GM23338 (cell line): ENCODE measurements at regions not wholly inside any gene's neighbourhood (a gene's known extent, or its start where the extent isn't known, plus 50 kb on each side); places are given as distances from the start of the nearest gene placed in this dataset.
A peak's percentile ranks its signal among the peaks of the same experiment; 100 is the strongest.

Source experiments
- ATAC-seq: fragments of 200-7000 bp; cut with Tn5 transposase; 3 replicates; pipeline ENCODE4 v1.9.1; 2020
- DNase-seq: peaks from one replicate; pipeline ENCODE4 v3.0.0-alpha.2; 2015; ENCODE audit warnings: low spot score
- H2AFZ ChIP-seq: fragments of 200-600 bp; sonication (generic); 2 replicates; pipeline ENCODE4 v1.8.0; 2016; ENCODE audit warnings: antibody characterized with exemption, mild to moderate bottlenecking, moderate library complexity
- H3F3A ChIP-seq: fragments of 200-600 bp; sonication (generic); replicated peaks from 2 replicates; pipeline ENCODE4 v1.8.0; 2017; ENCODE audit warnings: antibody characterized with exemption, mixed run types, low read depth
- H3K27ac ChIP-seq: fragments of 200-600 bp; sonication (generic); 2 replicates; pipeline ENCODE4 v1.6.1; 2016; ENCODE audit warnings: low read depth
- H3K27me3 ChIP-seq: fragments of 200-600 bp; sonication (generic); 2 replicates; pipeline ENCODE4 v1.8.0; 2016; ENCODE audit warnings: mild to moderate bottlenecking, mixed run types, moderate library complexity; ENCODE audit not compliant: insufficient read depth
- H3K36me3 ChIP-seq: fragments of 200-600 bp; sonication (generic); 2 replicates; pipeline ENCODE4 v1.8.0; 2016; ENCODE audit warnings: mild to moderate bottlenecking; ENCODE audit not compliant: insufficient read depth
- H3K4me1 ChIP-seq: fragments of 200-600 bp; sonication (generic); 2 replicates; pipeline ENCODE4 v1.8.0; 2016; ENCODE audit warnings: mild to moderate bottlenecking, moderate library complexity; ENCODE audit not compliant: insufficient read depth
- H3K4me2 ChIP-seq: fragments of 200-600 bp; sonication (generic); 2 replicates; pipeline ENCODE4 v1.7.1; 2017; ENCODE audit warnings: mixed run types
- H3K4me3 ChIP-seq: fragments of 200-600 bp; sonication (generic); 2 replicates; pipeline ENCODE4 v1.6.1; 2016; ENCODE audit warnings: mixed run types
- H3K79me2 ChIP-seq: fragments of 200-600 bp; sonication (generic); replicated peaks from 2 replicates; pipeline ENCODE4 v1.8.0; 2017; ENCODE audit warnings: mild to moderate bottlenecking; ENCODE audit not compliant: insufficient read depth
- H3K9me2 ChIP-seq: fragments of 200-600 bp; sonication (generic); 2 replicates; pipeline ENCODE4 v1.8.0; 2017; ENCODE audit not compliant: insufficient read depth
- H4K20me1 ChIP-seq: fragments of 200-600 bp; sonication (generic); replicated peaks from 2 replicates; pipeline ENCODE4 v1.8.0; 2017; ENCODE audit warnings: mild to moderate bottlenecking; ENCODE audit not compliant: insufficient read depth
- H3K27ac Mint-ChIP-seq: 2 replicates; pipeline ENCODE4 v1.8.0; 2020; ENCODE audit warnings: inconsistent platforms, mild to moderate bottlenecking, moderate library complexity, mixed read lengths
- H3K27me3 Mint-ChIP-seq: 3 replicates; pipeline ENCODE4 v1.8.0; 2022; ENCODE audit warnings: low read depth, mild to moderate bottlenecking, moderate library complexity, mixed read lengths, inconsistent platforms; ENCODE audit not compliant: insufficient read depth, poor library complexity
- H3K36me3 Mint-ChIP-seq: 3 replicates; pipeline ENCODE4 v1.8.0; 2021; ENCODE audit warnings: low read depth, mild to moderate bottlenecking, inconsistent platforms, moderate library complexity, mixed read lengths
- H3K4me1 Mint-ChIP-seq: 3 replicates; pipeline ENCODE4 v1.8.0; 2020; ENCODE audit warnings: mild to moderate bottlenecking, inconsistent platforms, mixed read lengths
- H3K4me3 Mint-ChIP-seq: 3 replicates; pipeline ENCODE4 v1.8.0; 2021; ENCODE audit warnings: moderate library complexity, mild to moderate bottlenecking, inconsistent platforms, mixed read lengths
- H3K9me3 Mint-ChIP-seq: 3 replicates; pipeline ENCODE4 v1.8.0; 2020; ENCODE audit warnings: moderate library complexity, mild to moderate bottlenecking, inconsistent platforms, mixed read lengths
- CREB1 ChIP-seq: fragments of 250-450 bp; sonication (Bioruptor Pico); IDR thresholded peaks from 2 replicates; pipeline ENCODE4 v1.5.0; 2020; ENCODE audit warnings: low read depth, mild to moderate bottlenecking, moderate library complexity
- EZH2 ChIP-seq: fragments of 200-600 bp; sonication (generic); IDR thresholded peaks from one replicate; pipeline ENCODE4 v1.8.0; 2017; ENCODE audit warnings: antibody characterized with exemption, mild to moderate bottlenecking, low read depth; ENCODE audit not compliant: unreplicated experiment
- EZH2phosphoT487 ChIP-seq: fragments of 200-600 bp; sonication (generic); IDR thresholded peaks from one replicate; pipeline ENCODE4 v1.8.1; 2018; ENCODE audit warnings: antibody characterized with exemption; ENCODE audit not compliant: unreplicated experiment
- JUNB ChIP-seq: IDR thresholded peaks from one replicate; pipeline ENCODE4 v1.6.1; 2016; ENCODE audit warnings: antibody characterized with exemption; ENCODE audit not compliant: unreplicated experiment
- NANOG ChIP-seq: IDR thresholded peaks from 2 replicates; pipeline ENCODE4 v1.6.1; 2016; ENCODE audit warnings: antibody characterized with exemption, borderline replicate concordance
- POLR2AphosphoS5 ChIP-seq: IDR thresholded peaks from 2 replicates; pipeline ENCODE4 v1.6.1; 2016; ENCODE audit warnings: antibody characterized with exemption, low read depth
- STAT1 ChIP-seq: IDR thresholded peaks from one replicate; pipeline ENCODE4 v1.6.1; 2016; ENCODE audit warnings: antibody characterized with exemption; ENCODE audit not compliant: unreplicated experiment
- ZNF331 ChIP-seq: fragments of 250-450 bp; sonication (Bioruptor Pico); IDR thresholded peaks from 2 replicates; pipeline ENCODE4 v1.5.0; 2020; ENCODE audit warnings: low read depth, mild to moderate bottlenecking, moderate library complexity
- TF ChIP-seq, protein P1 (sequence below), 2 experiments: fragments of 200-600 bp in 1 of 2; sonication (generic) in 1 of 2; conservative IDR thresholded peaks; 2 replicates each; pipeline versions ENCODE4 v1.5.1 to v1.6.1; 2016 to 2017; ENCODE audit warnings: antibody characterized with exemption in 2 of 2, low read depth in 2 of 2, mild to moderate bottlenecking in 2 of 2, moderate library complexity in 1 of 2
- TF ChIP-seq, protein P2 (sequence below): IDR thresholded peaks from one replicate; pipeline ENCODE4 v1.6.1; 2018; ENCODE audit warnings: antibody characterized with exemption; ENCODE audit not compliant: unreplicated experiment

DNA sequence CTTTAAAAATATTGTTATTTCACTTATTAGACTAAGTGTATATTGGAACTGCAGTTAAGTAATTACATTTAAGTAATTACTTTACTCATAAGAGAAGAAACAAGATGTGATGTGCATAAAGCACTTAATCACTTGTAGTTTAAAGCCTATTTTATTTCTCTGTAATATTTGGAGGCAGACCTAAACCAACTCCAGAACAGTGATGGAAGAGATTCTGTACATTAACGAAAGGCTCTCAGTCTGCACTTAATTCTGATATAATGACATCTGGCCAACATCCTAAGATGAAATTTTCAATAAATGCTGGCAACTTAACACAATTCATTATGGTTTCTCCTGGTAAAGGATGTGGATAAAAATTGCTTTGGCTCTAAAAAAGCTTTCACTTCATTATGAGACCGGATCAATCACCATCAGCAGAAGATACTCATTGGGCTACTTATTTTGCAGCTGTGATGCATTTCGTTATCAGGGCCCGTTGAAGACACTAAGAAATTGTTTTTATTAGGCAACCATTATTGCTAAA lies 342.6 kb downstream of the C4orf33 start:
- no peak overlapping the region for H3K4me3 ChIP-seq
- no peak for DNase-seq
- no peak overlapping the region for H3K4me2 ChIP-seq
- Mint-ChIP-seq H3K4me1 (0 out of 3 replicates have a peak, but pooled peaks cover 3% of the 10 kb centered on the region), H3K27me3 (no peaks in the 10 kb centered on the region), H3K9me3 (no peaks in the 10 kb centered on the region), H3K36me3 (no peaks in the 10 kb centered on the region), H3K4me3 (no peak overlapping the region), H3K27ac (no peak overlapping the region)
- H3K27me3 ChIP-seq, result no peaks in the 10 kb centered on the region
- no peaks in the 10 kb centered on the region for H3K79me2 ChIP-seq
- TF ChIP-seq, protein P1, sequence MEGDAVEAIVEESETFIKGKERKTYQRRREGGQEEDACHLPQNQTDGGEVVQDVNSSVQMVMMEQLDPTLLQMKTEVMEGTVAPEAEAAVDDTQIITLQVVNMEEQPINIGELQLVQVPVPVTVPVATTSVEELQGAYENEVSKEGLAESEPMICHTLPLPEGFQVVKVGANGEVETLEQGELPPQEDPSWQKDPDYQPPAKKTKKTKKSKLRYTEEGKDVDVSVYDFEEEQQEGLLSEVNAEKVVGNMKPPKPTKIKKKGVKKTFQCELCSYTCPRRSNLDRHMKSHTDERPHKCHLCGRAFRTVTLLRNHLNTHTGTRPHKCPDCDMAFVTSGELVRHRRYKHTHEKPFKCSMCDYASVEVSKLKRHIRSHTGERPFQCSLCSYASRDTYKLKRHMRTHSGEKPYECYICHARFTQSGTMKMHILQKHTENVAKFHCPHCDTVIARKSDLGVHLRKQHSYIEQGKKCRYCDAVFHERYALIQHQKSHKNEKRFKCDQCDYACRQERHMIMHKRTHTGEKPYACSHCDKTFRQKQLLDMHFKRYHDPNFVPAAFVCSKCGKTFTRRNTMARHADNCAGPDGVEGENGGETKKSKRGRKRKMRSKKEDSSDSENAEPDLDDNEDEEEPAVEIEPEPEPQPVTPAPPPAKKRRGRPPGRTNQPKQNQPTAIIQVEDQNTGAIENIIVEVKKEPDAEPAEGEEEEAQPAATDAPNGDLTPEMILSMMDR (conservative IDR thresholded peaks at IDR 0.05; ENCODE audit: low read depth in 2 of 2), result no peak
- TF ChIP-seq EZH2phosphoT487 (no peak), JUNB (no peak)
- no peak for ATAC-seq
- no peaks in the 10 kb centered on the region for H3K9me2 ChIP-seq
- H3K36me3 ChIP-seq, result no peaks in the 10 kb centered on the region
- H3F3A ChIP-seq, result no peaks in the 10 kb centered on the region
- no peaks in the 10 kb centered on the region for H3K4me1 ChIP-seq
- H4K20me1 ChIP-seq, result no peaks in the 10 kb centered on the region
- H2AFZ ChIP-seq, result no peak overlapping the region
- no peak overlapping the region for H3K27ac ChIP-seq

DNA sequence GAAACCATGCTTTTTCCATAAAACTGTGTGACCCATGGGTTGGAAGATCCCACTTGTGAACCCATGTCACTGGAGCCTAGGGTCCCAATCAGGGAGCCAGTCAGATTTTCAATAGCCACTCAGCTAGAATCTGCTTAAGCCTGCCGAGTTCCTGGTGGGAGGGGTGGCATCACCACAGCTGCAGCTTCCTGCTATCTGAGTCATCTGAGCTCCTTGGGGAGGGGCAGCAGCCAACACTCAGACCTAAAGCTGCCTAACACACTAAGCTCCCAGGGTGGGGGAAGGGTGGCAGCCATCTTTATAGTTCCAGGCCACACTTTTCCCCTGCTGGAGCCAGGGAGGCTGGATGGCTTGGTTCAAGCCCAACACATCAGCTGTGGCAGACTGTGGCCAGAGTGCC lies 350.1 kb downstream of the C4orf33 start:
- Mint-ChIP-seq H3K36me3 (no peaks in the 10 kb centered on the region), H3K27ac (no peak overlapping the region), H3K4me1 (peaks cover 3% of the 10 kb centered on the region), H3K9me3 (no peaks in the 10 kb centered on the region), H3K27me3 (peaks cover 3% of the 10 kb centered on the region), H3K4me3 (no peak overlapping the region)
- H4K20me1 ChIP-seq, result no peaks in the 10 kb centered on the region
- H3K9me2 ChIP-seq, result peaks cover 36% of the 10 kb centered on the region
- no peaks in the 10 kb centered on the region for H3K4me1 ChIP-seq
- H3K27ac ChIP-seq, result no peak overlapping the region
- no peaks in the 10 kb centered on the region for H3K36me3 ChIP-seq
- no peak overlapping the region for H3K4me2 ChIP-seq
- H2AFZ ChIP-seq, result peak overlapping the region; percentile 56; the same call in 1 of the 2 replicates
- DNase-seq, result peak; percentile 20
- no peaks in the 10 kb centered on the region for H3K79me2 ChIP-seq
- ATAC-seq, result no peak; the same call in 2 of the 3 replicates
- no peak overlapping the region for H3K4me3 ChIP-seq
- H3K27me3 ChIP-seq, result no peaks in the 10 kb centered on the region
- H3F3A ChIP-seq, result no peaks in the 10 kb centered on the region
- TF ChIP-seq EZH2phosphoT487 (no peak), NANOG (no peak), POLR2AphosphoS5 (no peak), EZH2 (no peak), STAT1 (no peak), JUNB (no peak), ZNF331 (CRISPR knock-in tag) (no peak), CREB1 (no peak)
- TF ChIP-seq, protein P2, sequence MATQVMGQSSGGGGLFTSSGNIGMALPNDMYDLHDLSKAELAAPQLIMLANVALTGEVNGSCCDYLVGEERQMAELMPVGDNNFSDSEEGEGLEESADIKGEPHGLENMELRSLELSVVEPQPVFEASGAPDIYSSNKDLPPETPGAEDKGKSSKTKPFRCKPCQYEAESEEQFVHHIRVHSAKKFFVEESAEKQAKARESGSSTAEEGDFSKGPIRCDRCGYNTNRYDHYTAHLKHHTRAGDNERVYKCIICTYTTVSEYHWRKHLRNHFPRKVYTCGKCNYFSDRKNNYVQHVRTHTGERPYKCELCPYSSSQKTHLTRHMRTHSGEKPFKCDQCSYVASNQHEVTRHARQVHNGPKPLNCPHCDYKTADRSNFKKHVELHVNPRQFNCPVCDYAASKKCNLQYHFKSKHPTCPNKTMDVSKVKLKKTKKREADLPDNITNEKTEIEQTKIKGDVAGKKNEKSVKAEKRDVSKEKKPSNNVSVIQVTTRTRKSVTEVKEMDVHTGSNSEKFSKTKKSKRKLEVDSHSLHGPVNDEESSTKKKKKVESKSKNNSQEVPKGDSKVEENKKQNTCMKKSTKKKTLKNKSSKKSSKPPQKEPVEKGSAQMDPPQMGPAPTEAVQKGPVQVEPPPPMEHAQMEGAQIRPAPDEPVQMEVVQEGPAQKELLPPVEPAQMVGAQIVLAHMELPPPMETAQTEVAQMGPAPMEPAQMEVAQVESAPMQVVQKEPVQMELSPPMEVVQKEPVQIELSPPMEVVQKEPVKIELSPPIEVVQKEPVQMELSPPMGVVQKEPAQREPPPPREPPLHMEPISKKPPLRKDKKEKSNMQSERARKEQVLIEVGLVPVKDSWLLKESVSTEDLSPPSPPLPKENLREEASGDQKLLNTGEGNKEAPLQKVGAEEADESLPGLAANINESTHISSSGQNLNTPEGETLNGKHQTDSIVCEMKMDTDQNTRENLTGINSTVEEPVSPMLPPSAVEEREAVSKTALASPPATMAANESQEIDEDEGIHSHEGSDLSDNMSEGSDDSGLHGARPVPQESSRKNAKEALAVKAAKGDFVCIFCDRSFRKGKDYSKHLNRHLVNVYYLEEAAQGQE, result no peak
- TF ChIP-seq, protein P1 (conservative IDR thresholded peaks at IDR 0.05; ENCODE audit: low read depth in 2 of 2), result no peak
